ENCODE measurements at regions not wholly inside any gene's neighbourhood (a gene's known extent, or its start where the extent isn't known, plus 50 kb on each side); places are given as distances from the start of the nearest gene placed in this dataset.

- H2AFZ ChIP-seq (ENCODE audit: low read depth, low read length) = no peak overlapping the region
- H3K27me3 ChIP-seq (ENCODE audit: insufficient read depth, low read depth, low read length) = no peaks in the 10 kb centered on the region
- no peaks in the 10 kb centered on the region for H3F3A ChIP-seq (ENCODE audit: insufficient read depth, low read length, poor library complexity, severe bottlenecking)
- H3K27ac ChIP-seq (ENCODE audit: low read length) = no peak overlapping the region
- no peak overlapping the region for H3K4me3 ChIP-seq (ENCODE audit: low read length)
- no peaks in the 10 kb centered on the region for H3K36me3 ChIP-seq (ENCODE audit: insufficient read depth, low read length)
- no peaks in the 10 kb centered on the region for H4K20me1 ChIP-seq (ENCODE audit: insufficient read depth)
- H3K9me3 ChIP-seq (ENCODE audit: low read length) = no peaks in the 10 kb centered on the region
- no peak overlapping the region for H3K9ac ChIP-seq (ENCODE audit: low read length)
- no peaks in the 10 kb centered on the region for H3K9me2 ChIP-seq (ENCODE audit: insufficient read depth, low read length)
- H3K79me2 ChIP-seq (replicated peaks; ENCODE audit: insufficient read depth, low read length) = no peaks in the 10 kb centered on the region
- no peak overlapping the region for H3K4me2 ChIP-seq (ENCODE audit: low read length)
- TF ChIP-seq EP300 (conservative IDR thresholded peaks at IDR 0.05; ENCODE audit: poor library complexity, severe bottlenecking) (no peak), EZH2 (IDR thresholded peaks at IDR 0.05; ENCODE audit: borderline replicate concordance, insufficient read depth, low read length, poor library complexity, severe bottlenecking) (no peak), TAF1 (IDR thresholded peaks at IDR 0.05; ENCODE audit: low read depth) (no peak), MXI1 (conservative IDR thresholded peaks at IDR 0.05; ENCODE audit: poor library complexity, severe bottlenecking) (no peak), RAD21 (conservative IDR thresholded peaks at IDR 0.05) (no peak), POLR2AphosphoS5 (IDR thresholded peaks at IDR 0.05) (no peak), SMC3 (conservative IDR thresholded peaks at IDR 0.05; ENCODE audit: poor library complexity) (no peak), CTCF (IDR thresholded peaks at IDR 0.05; ENCODE audit: poor library complexity, severe bottlenecking) (no peak), REST (IDR thresholded peaks at IDR 0.05; ENCODE audit: borderline replicate concordance) (no peak)
Measured at GRCh38 chr2:183656121-183656520, 531.9 kb downstream of the NUP35 start.

- Histone ChIP-seq H3K27me3 (ENCODE audit: insufficient read depth, low read depth, low read length) (no peaks in the 10 kb centered on the region), H3K4me3 (ENCODE audit: low read length) (no peak overlapping the region), H3K9me3 (ENCODE audit: low read length) (no peaks in the 10 kb centered on the region), H3K79me2 (replicated peaks; ENCODE audit: insufficient read depth, low read length) (no peaks in the 10 kb centered on the region), H3K36me3 (ENCODE audit: insufficient read depth, low read length) (no peaks in the 10 kb centered on the region), H4K20me1 (ENCODE audit: insufficient read depth) (no peaks in the 10 kb centered on the region), H3F3A (ENCODE audit: insufficient read depth, low read length, poor library complexity, severe bottlenecking) (no peaks in the 10 kb centered on the region), H3K9ac (ENCODE audit: low read length) (no peak overlapping the region), H3K4me2 (ENCODE audit: low read length) (no peak overlapping the region), H2AFZ (ENCODE audit: low read depth, low read length) (no peak overlapping the region), H3K27ac (ENCODE audit: low read length) (no peak overlapping the region), H3K9me2 (ENCODE audit: insufficient read depth, low read length) (no peaks in the 10 kb centered on the region)
- TF ChIP-seq CTCF (IDR thresholded peaks at IDR 0.05; ENCODE audit: poor library complexity, severe bottlenecking) = no peak
- no peak for TF ChIP-seq EP300 (conservative IDR thresholded peaks at IDR 0.05; ENCODE audit: poor library complexity, severe bottlenecking)
- TF ChIP-seq EZH2 (IDR thresholded peaks at IDR 0.05; ENCODE audit: borderline replicate concordance, insufficient read depth, low read length, poor library complexity, severe bottlenecking) = no peak
- no peak for TF ChIP-seq SMC3 (conservative IDR thresholded peaks at IDR 0.05; ENCODE audit: poor library complexity)
- no peak for TF ChIP-seq RAD21 (conservative IDR thresholded peaks at IDR 0.05)
- TF ChIP-seq TAF1 (IDR thresholded peaks at IDR 0.05; ENCODE audit: low read depth) = no peak
- no peak for TF ChIP-seq POLR2AphosphoS5 (IDR thresholded peaks at IDR 0.05)
- TF ChIP-seq REST (IDR thresholded peaks at IDR 0.05; ENCODE audit: borderline replicate concordance) = no peak
- TF ChIP-seq MXI1 (conservative IDR thresholded peaks at IDR 0.05; ENCODE audit: poor library complexity, severe bottlenecking) = no peak
Measured at GRCh38 chr2:183665425-183665824, 541.2 kb downstream of the NUP35 start.
